ENCODE measurements at regions not wholly inside any gene's neighbourhood (a gene's known extent, or its start where the extent isn't known, plus 50 kb on each side); places are given as distances from the start of the nearest gene placed in this dataset.

DNA sequence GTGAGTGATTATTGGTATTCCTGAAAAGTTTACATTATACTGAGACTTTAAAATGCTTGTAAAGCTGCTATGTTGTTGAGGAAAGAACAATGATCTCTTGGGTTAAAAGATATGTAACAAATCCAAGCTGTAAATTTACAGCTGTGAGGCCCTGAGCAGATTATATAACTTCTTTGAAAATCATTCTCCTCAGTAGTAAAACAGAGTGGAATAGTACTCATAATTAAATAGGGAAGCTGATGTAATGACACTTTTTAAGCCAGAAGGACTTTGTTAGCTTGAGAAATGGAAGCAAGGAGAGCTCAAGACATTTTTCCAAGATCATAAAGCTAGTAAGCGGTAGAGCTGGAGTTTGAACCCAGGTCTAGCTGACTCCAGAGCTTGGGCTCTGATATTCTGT is 363.9 kb downstream of the TMEM135 start (continued):
- TF ChIP-seq, protein P1, sequence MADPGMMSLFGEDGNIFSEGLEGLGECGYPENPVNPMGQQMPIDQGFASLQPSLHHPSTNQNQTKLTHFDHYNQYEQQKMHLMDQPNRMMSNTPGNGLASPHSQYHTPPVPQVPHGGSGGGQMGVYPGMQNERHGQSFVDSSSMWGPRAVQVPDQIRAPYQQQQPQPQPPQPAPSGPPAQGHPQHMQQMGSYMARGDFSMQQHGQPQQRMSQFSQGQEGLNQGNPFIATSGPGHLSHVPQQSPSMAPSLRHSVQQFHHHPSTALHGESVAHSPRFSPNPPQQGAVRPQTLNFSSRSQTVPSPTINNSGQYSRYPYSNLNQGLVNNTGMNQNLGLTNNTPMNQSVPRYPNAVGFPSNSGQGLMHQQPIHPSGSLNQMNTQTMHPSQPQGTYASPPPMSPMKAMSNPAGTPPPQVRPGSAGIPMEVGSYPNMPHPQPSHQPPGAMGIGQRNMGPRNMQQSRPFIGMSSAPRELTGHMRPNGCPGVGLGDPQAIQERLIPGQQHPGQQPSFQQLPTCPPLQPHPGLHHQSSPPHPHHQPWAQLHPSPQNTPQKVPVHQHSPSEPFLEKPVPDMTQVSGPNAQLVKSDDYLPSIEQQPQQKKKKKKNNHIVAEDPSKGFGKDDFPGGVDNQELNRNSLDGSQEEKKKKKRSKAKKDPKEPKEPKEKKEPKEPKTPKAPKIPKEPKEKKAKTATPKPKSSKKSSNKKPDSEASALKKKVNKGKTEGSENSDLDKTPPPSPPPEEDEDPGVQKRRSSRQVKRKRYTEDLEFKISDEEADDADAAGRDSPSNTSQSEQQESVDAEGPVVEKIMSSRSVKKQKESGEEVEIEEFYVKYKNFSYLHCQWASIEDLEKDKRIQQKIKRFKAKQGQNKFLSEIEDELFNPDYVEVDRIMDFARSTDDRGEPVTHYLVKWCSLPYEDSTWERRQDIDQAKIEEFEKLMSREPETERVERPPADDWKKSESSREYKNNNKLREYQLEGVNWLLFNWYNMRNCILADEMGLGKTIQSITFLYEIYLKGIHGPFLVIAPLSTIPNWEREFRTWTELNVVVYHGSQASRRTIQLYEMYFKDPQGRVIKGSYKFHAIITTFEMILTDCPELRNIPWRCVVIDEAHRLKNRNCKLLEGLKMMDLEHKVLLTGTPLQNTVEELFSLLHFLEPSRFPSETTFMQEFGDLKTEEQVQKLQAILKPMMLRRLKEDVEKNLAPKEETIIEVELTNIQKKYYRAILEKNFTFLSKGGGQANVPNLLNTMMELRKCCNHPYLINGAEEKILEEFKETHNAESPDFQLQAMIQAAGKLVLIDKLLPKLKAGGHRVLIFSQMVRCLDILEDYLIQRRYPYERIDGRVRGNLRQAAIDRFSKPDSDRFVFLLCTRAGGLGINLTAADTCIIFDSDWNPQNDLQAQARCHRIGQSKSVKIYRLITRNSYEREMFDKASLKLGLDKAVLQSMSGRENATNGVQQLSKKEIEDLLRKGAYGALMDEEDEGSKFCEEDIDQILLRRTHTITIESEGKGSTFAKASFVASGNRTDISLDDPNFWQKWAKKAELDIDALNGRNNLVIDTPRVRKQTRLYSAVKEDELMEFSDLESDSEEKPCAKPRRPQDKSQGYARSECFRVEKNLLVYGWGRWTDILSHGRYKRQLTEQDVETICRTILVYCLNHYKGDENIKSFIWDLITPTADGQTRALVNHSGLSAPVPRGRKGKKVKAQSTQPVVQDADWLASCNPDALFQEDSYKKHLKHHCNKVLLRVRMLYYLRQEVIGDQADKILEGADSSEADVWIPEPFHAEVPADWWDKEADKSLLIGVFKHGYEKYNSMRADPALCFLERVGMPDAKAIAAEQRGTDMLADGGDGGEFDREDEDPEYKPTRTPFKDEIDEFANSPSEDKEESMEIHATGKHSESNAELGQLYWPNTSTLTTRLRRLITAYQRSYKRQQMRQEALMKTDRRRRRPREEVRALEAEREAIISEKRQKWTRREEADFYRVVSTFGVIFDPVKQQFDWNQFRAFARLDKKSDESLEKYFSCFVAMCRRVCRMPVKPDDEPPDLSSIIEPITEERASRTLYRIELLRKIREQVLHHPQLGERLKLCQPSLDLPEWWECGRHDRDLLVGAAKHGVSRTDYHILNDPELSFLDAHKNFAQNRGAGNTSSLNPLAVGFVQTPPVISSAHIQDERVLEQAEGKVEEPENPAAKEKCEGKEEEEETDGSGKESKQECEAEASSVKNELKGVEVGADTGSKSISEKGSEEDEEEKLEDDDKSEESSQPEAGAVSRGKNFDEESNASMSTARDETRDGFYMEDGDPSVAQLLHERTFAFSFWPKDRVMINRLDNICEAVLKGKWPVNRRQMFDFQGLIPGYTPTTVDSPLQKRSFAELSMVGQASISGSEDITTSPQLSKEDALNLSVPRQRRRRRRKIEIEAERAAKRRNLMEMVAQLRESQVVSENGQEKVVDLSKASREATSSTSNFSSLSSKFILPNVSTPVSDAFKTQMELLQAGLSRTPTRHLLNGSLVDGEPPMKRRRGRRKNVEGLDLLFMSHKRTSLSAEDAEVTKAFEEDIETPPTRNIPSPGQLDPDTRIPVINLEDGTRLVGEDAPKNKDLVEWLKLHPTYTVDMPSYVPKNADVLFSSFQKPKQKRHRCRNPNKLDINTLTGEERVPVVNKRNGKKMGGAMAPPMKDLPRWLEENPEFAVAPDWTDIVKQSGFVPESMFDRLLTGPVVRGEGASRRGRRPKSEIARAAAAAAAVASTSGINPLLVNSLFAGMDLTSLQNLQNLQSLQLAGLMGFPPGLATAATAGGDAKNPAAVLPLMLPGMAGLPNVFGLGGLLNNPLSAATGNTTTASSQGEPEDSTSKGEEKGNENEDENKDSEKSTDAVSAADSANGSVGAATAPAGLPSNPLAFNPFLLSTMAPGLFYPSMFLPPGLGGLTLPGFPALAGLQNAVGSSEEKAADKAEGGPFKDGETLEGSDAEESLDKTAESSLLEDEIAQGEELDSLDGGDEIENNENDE (IDR thresholded peaks at IDR 0.05; ENCODE audit: insufficient replicate concordance, low read length) = no peak
- TF ChIP-seq HDAC2 (IDR thresholded peaks at IDR 0.05; ENCODE audit: borderline replicate concordance in 1 of 2, low read depth in 2 of 2, low read length in 2 of 2) (no peak), GABPA (IDR thresholded peaks at IDR 0.05; ENCODE audit: borderline replicate concordance, insufficient read depth, low read length) (no peak), FOSL1 (IDR thresholded peaks at IDR 0.05; ENCODE audit: insufficient read depth, low read depth, low read length) (no peak)
- TF ChIP-seq, protein P2, sequence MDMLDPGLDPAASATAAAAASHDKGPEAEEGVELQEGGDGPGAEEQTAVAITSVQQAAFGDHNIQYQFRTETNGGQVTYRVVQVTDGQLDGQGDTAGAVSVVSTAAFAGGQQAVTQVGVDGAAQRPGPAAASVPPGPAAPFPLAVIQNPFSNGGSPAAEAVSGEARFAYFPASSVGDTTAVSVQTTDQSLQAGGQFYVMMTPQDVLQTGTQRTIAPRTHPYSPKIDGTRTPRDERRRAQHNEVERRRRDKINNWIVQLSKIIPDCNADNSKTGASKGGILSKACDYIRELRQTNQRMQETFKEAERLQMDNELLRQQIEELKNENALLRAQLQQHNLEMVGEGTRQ (IDR thresholded peaks at IDR 0.05; ENCODE audit: low read length) = no peak
